ENCODE measurements at regions not wholly inside any gene's neighbourhood (a gene's known extent, or its start where the extent isn't known, plus 50 kb on each side); places are given as distances from the start of the nearest gene placed in this dataset.

DNA sequence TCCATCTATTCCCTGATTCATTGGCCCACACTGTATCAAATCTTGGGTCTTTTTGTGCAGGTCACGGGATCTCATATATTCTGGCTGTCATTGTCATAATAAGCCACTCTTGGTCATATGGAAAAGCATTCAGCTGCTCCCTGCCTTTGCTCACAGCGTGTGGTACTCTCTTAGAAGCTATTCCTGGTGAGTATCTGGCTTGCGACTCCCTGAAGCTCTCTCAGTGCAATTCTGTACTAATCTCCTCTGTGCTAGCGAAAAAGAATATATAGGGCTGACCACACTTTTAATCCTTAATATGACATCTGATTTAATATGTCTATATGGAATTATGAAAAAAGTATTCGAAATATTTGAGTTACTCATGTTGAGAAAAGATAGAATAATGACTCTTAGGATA lies 440.8 kb upstream of the GBE1 start:
- no peaks in the 10 kb centered on the region for H4K20me1 ChIP-seq (ENCODE audit: low read length)
- no peak overlapping the region for H3K4me3 ChIP-seq (ENCODE audit: low read length)
- H3K9me2 ChIP-seq (replicated peaks; ENCODE audit: low read length) = no peaks in the 10 kb centered on the region
- H3K36me3 ChIP-seq (ENCODE audit: low read depth, low read length) = no peaks in the 10 kb centered on the region
- H3K27ac ChIP-seq (ENCODE audit: low read length) = no peak overlapping the region
- CTCF ChIA-PET = no interaction called here
- H3K9me3 ChIP-seq (ENCODE audit: low read length) = no peaks in the 10 kb centered on the region
- no peak overlapping the region for H2AFZ ChIP-seq (ENCODE audit: low read length)
- no peak for DNase-seq
- POLR2A ChIA-PET (ENCODE audit: unreplicated experiment) = no interaction called here
- no peak for ATAC-seq
- no peak overlapping the region for H3K4me2 ChIP-seq (ENCODE audit: low read length)
- no peak overlapping the region for H3K9ac ChIP-seq (ENCODE audit: low read length)
- H3K27me3 ChIP-seq (ENCODE audit: low read length) = no peaks in the 10 kb centered on the region
- TF ChIP-seq CTCF (conservative IDR thresholded peaks at IDR 0.05; ENCODE audit: low read depth, low read length) = no peak
- no peak for TF ChIP-seq EZH2 (IDR thresholded peaks at IDR 0.05; ENCODE audit: low read length, unreplicated experiment)
- no peak for TF ChIP-seq EZH2phosphoT487 (IDR thresholded peaks at IDR 0.05; ENCODE audit: borderline replicate concordance, low read length)
- BruUV-seq (replicated peaks) = no TSS peak
- H3K79me2 ChIP-seq (ENCODE audit: low read length) = no peaks in the 10 kb centered on the region
- H3K4me1 ChIP-seq (ENCODE audit: insufficient read depth, low read length) = no peaks in the 10 kb centered on the region
- no peaks in the 10 kb centered on the region for H3F3A ChIP-seq (ENCODE audit: low read length, unreplicated experiment)
- intact Hi-C loops (cut with micrococcal nuclease) = no loop called here

- TF ChIP-seq EZH2phosphoT487 (IDR thresholded peaks at IDR 0.05; ENCODE audit: borderline replicate concordance, low read length) (no peak), CTCF (conservative IDR thresholded peaks at IDR 0.05; ENCODE audit: low read depth, low read length) (no peak), EZH2 (IDR thresholded peaks at IDR 0.05; ENCODE audit: low read length, unreplicated experiment) (no peak)
- CTCF ChIA-PET = no interaction called here
- no peaks in the 10 kb centered on the region for H3K9me3 ChIP-seq (ENCODE audit: low read length)
- H3K9ac ChIP-seq (ENCODE audit: low read length) = no peak overlapping the region
- no peak overlapping the region for H3K4me2 ChIP-seq (ENCODE audit: low read length)
- no peaks in the 10 kb centered on the region for H3K79me2 ChIP-seq (ENCODE audit: low read length)
- DNase-seq (no peak), ATAC-seq (no peak)
- no peaks in the 10 kb centered on the region for H3F3A ChIP-seq (ENCODE audit: low read length, unreplicated experiment)
- H3K4me3 ChIP-seq (ENCODE audit: low read length) = no peak overlapping the region
- H3K4me1 ChIP-seq (ENCODE audit: insufficient read depth, low read length) = no peaks in the 10 kb centered on the region
- H3K27ac ChIP-seq (ENCODE audit: low read length) = no peak overlapping the region
- H4K20me1 ChIP-seq (ENCODE audit: low read length) = no peaks in the 10 kb centered on the region
- no peaks in the 10 kb centered on the region for H3K27me3 ChIP-seq (ENCODE audit: low read length)
- intact Hi-C loops (cut with micrococcal nuclease) = no loop called here
- H3K36me3 ChIP-seq (ENCODE audit: low read depth, low read length) = no peaks in the 10 kb centered on the region
- POLR2A ChIA-PET (ENCODE audit: unreplicated experiment) = no interaction called here
- H3K9me2 ChIP-seq (replicated peaks; ENCODE audit: low read length) = no peaks in the 10 kb centered on the region
- H2AFZ ChIP-seq (ENCODE audit: low read length) = no peak overlapping the region
- BruUV-seq (replicated peaks) = no TSS peak
Observed at GRCh38 chr3:82201316-82201715, 439.9 kb upstream of the GBE1 start.

DNA sequence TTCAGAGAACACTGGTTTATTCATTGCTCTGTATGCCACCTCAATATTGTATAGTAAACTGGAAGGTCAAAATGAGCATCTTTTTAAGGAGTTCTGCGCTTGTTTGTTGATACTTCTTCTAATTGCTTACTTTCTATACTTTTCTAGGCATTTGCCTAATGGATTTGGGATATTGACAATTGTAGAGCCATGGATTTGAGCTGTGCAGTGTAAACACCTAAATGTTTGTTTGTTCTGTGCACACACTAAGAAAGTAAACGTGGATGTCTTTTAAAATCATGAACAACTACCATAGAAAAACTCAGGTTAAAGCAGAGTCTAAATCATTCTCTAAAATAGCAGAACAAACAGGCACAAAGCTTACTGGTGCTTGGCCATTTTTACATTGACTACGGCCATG lies 436.6 kb upstream of the GBE1 start:
- intact Hi-C loops (cut with micrococcal nuclease) = no loop called here
- ChIA-PET CTCF (no interaction called here), POLR2A (ENCODE audit: unreplicated experiment) (no interaction called here)
- no peaks in the 10 kb centered on the region for H4K20me1 ChIP-seq (ENCODE audit: low read length)
- H3K9ac ChIP-seq (ENCODE audit: low read length) = no peak overlapping the region
- DNase-seq = no peak
- no peaks in the 10 kb centered on the region for H3K9me3 ChIP-seq (ENCODE audit: low read length)
- H3K4me1 ChIP-seq (ENCODE audit: insufficient read depth, low read length) = no peaks in the 10 kb centered on the region
- TF ChIP-seq CTCF (conservative IDR thresholded peaks at IDR 0.05; ENCODE audit: low read depth, low read length) (no peak), EZH2 (IDR thresholded peaks at IDR 0.05; ENCODE audit: low read length, unreplicated experiment) (no peak), EZH2phosphoT487 (IDR thresholded peaks at IDR 0.05; ENCODE audit: borderline replicate concordance, low read length) (no peak)
- no peak for ATAC-seq
- H3K27me3 ChIP-seq (ENCODE audit: low read length) = no peaks in the 10 kb centered on the region
- H3K36me3 ChIP-seq (ENCODE audit: low read depth, low read length) = no peaks in the 10 kb centered on the region
- H3F3A ChIP-seq (ENCODE audit: low read length, unreplicated experiment) = no peaks in the 10 kb centered on the region
- H2AFZ ChIP-seq (ENCODE audit: low read length) = no peak overlapping the region
- H3K27ac ChIP-seq (ENCODE audit: low read length) = no peak overlapping the region
- no peaks in the 10 kb centered on the region for H3K79me2 ChIP-seq (ENCODE audit: low read length)
- no peak overlapping the region for H3K4me2 ChIP-seq (ENCODE audit: low read length)
- no TSS peak for BruUV-seq (replicated peaks)
- no peaks in the 10 kb centered on the region for H3K9me2 ChIP-seq (replicated peaks; ENCODE audit: low read length)
- H3K4me3 ChIP-seq (ENCODE audit: low read length) = no peak overlapping the region

Measured in PC-3 (cell line).